ENCODE measurements at regions not wholly inside any gene's neighbourhood (a gene's known extent, or its start where the extent isn't known, plus 50 kb on each side); places are given as distances from the start of the nearest gene placed in this dataset.

DNA sequence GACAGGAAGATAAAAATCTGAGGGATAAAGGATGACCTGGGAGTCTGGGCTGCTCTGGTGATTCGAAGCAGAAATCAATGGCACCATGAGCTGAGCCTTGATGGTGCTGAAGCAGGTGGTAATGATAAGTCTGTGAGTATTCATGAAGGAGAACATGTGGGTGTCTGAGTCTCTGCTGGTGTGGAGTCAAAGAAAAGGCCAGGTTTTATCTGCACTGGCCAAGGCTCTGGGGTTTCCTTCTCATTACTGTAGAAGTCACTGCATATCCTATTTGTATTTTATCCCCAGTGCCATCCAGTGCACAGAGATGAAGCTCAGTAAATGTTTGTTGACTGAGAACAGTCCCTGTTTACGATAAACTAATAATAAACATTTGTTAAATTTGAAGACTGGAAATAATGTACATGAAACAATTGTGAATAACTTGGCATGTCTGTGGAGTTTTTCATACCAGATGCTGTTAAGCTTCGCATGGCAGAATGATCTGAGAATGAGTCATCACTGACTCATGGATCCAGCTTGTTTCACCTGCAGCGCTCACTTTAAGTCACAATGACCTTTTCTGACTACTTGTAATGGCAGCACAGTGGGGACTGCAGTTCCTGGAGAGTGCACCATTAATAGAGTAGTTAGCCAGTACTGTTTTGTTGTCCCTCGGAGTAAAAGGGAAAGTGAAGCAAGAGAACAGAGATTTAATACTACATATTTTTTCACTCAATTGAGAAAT is 538.5 kb downstream of the HTR7 start:
- WGBS, 4 donors = 55 to 67% (median 62%) methylated on average over 5 of the region's 5 CpGs

DNA sequence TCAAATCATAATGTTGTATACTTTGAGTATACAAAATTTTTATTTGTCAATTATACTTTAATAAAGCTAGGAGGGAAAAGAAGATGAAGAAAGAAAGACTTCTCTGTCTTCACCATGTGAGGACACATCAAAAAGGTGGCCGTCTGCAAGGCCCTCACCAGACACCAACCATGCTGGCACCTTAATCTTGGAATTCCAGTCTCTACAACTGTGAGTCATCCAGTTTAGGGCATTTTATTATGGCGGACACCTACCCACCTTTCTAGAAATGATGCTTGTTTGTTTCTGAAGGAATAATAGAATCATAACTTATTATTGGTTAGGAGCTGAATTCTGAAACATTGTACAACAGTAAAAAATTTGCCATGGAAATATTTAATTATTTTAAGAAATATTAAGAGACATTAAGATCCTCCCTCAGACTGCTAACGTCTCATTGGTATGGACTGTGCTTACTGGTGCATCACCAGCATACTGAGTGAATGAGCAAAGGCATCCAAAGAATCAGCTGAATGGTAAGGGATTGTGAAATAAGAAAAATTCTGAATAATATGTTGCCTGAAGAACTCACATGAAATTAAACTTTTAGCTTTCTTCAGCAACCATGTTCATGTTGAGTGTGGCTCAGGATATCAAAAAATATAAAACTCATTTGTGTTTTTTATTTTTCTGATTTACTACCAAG is 536.6 kb downstream of the HTR7 start:
- TF ChIP-seq, protein P1, sequence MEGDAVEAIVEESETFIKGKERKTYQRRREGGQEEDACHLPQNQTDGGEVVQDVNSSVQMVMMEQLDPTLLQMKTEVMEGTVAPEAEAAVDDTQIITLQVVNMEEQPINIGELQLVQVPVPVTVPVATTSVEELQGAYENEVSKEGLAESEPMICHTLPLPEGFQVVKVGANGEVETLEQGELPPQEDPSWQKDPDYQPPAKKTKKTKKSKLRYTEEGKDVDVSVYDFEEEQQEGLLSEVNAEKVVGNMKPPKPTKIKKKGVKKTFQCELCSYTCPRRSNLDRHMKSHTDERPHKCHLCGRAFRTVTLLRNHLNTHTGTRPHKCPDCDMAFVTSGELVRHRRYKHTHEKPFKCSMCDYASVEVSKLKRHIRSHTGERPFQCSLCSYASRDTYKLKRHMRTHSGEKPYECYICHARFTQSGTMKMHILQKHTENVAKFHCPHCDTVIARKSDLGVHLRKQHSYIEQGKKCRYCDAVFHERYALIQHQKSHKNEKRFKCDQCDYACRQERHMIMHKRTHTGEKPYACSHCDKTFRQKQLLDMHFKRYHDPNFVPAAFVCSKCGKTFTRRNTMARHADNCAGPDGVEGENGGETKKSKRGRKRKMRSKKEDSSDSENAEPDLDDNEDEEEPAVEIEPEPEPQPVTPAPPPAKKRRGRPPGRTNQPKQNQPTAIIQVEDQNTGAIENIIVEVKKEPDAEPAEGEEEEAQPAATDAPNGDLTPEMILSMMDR (IDR thresholded peaks at IDR 0.05) = no peak
- TF ChIP-seq POLR2A (IDR thresholded peaks at IDR 0.05) = no peak
- no peaks in the 10 kb centered on the region for H3K9me3 ChIP-seq
- H3K4me3 ChIP-seq = no peak overlapping the region
- no peaks in the 10 kb centered on the region for H3K27me3 ChIP-seq
- WGBS, 4 donors = 81 to 87% (median 84%) methylated on average over 3 of the region's 3 CpGs
- ATAC-seq (no peak), DNase-seq (no peak)
- H3K36me3 ChIP-seq = no peaks in the 10 kb centered on the region
- intact Hi-C loops (cut with DNase I) = no loop called here
- H3K27ac ChIP-seq = no peak overlapping the region
- H3K4me1 ChIP-seq = no peaks in the 10 kb centered on the region

More for the DNA sequence above, 538.5 kb downstream of the HTR7 start:
- DNase-seq (no peak), ATAC-seq (no peak)
- TF ChIP-seq, protein P1 (IDR thresholded peaks at IDR 0.05) = no peak
- no peak for TF ChIP-seq POLR2A (IDR thresholded peaks at IDR 0.05)
- Histone ChIP-seq H3K36me3 (no peaks in the 10 kb centered on the region), H3K27me3 (no peaks in the 10 kb centered on the region), H3K9me3 (no peaks in the 10 kb centered on the region), H3K4me3 (no peak overlapping the region), H3K4me1 (no peaks in the 10 kb centered on the region), H3K27ac (no peak overlapping the region)
- intact Hi-C loops (cut with DNase I) = no loop called here

DNA sequence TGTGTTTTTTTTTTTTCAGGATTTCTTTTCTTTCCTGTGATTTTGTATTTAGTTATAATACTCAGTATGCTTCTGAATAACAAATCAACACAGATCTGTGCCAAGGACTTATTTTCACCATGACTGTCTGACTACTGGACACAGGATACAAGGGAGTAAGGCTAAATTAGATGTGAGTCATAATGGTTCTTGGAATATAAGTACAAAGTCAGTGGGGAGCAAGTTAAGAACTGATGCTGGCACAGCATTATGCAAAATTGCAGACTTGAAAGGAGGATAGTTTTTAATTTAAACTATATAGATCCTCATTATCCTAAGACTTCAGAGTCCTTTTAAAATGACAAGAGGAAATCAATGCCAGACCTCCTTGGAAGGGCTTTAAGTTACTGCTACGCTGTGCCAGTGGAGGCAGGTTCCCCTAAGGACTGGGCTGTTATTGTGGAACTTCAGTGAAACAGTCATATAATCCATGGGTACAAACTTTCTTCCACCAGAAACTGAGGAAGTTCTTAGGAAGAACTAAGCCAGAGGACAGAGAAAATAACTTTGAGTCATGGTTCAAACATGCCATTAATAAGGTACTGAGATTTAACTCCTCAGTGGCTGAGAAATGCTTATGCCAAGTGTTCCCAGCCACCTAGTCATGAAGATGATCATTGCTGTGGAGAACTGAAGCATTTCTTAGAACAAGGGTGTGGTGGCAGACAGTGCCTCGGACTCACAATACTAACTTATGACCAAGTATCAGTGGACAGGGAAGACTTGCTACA is 531.2 kb downstream of the HTR7 start:
- Histone ChIP-seq H3K9me3 (no peaks in the 10 kb centered on the region), H3K4me3 (no peak overlapping the region), H3K27ac (no peak overlapping the region), H3K36me3 (no peaks in the 10 kb centered on the region), H3K27me3 (no peaks in the 10 kb centered on the region), H3K4me1 (no peaks in the 10 kb centered on the region)
- TF ChIP-seq, protein P1 (IDR thresholded peaks at IDR 0.05) = no peak
- TF ChIP-seq POLR2A (IDR thresholded peaks at IDR 0.05) = no peak
- WGBS, 4 donors = 80 to 94% (median 81%) methylated on average over 2 of the region's 2 CpGs
- DNase-seq = no peak
- intact Hi-C loops (cut with DNase I) = no loop called here
- peak in 1 of 4 donors; percentile 51 for ATAC-seq

DNA sequence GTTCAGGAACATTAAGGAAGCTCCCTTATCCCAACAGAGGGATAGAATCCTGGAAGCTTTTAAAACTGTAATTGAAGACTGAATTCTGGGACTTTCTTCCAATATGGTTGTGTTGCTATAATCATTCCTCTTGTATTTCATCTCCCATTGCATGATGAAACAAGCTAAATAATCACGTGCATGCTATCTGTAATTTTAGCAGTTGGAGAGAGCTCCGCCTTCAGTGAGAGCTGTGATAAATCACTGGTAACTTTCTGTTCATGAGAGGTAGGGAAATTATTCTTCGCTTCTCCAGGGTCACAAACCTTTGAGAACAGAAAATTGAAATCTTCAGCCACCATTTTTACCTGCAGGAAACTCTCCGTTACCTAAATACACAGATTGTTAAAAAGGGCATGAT is 530.2 kb downstream of the HTR7 start:
- DNase-seq (no peak), ATAC-seq (no peak)
- H3K36me3 ChIP-seq = no peaks in the 10 kb centered on the region
- H3K27ac ChIP-seq = no peak overlapping the region
- 62 to 82% (median 74%) methylated on average over 4 of the region's 4 CpGs for WGBS, 4 donors
- intact Hi-C loops (cut with DNase I) = no loop called here
- no peak overlapping the region for H3K4me3 ChIP-seq
- H3K27me3 ChIP-seq = no peaks in the 10 kb centered on the region
- no peaks in the 10 kb centered on the region for H3K4me1 ChIP-seq
- H3K9me3 ChIP-seq = no peaks in the 10 kb centered on the region
- no peak for TF ChIP-seq POLR2A (IDR thresholded peaks at IDR 0.05)
- TF ChIP-seq, protein P1 (IDR thresholded peaks at IDR 0.05) = no peak

All from heart left ventricle (tissue), 16 donors.